ENCODE measurements at regions not wholly inside any gene's neighbourhood (a gene's known extent, or its start where the extent isn't known, plus 50 kb on each side); places are given as distances from the start of the nearest gene placed in this dataset.
"Not testable (repeated sequence)": the region's sequence is repeated elsewhere in the genome, so short reads cannot be mapped to it uniquely, and the experiment has no call there.

DNA sequence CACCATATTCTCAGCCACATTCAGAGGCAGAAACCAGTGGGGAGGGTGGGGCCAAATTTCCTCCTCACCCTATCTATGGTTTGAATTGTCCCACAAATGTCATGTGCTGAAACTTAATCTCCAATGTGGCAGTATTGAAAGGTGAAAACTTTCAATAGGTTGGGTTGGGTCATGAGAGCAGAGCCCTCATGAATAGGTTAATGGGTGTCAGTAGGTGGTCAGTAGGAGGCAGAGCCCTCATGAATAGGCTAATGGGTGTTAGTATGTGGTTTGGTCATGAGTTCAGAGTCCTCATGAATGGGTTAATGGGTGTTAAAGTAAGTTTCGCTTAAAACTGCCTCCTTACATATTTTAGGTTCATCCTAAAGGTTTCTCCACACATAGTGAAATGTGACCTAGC, 170.0 kb downstream of the FCRL5 start:
- Histone ChIP-seq H3K4me1 (no peaks in the 10 kb centered on the region), H3K9me3 (no peaks in the 10 kb centered on the region), H3K36me3 (no peaks in the 10 kb centered on the region), H3K4me3 (no peak overlapping the region), H3K27me3 (peaks cover 0 to 23% (median 0%) of the 10 kb centered on the region in 4 donors), H3K27ac (replicated peaks in 1 of 4) (no peak overlapping the region)
- no peak for TF ChIP-seq POLR2A (IDR thresholded peaks at IDR 0.05; ENCODE audit: low read depth)
- 47% methylated on average over 1 of the region's 1 CpG for WGBS
- no peak for DNase-seq (ENCODE audit: extremely low spot score)
- intact Hi-C loops (cut with DNase I): no loop called here

DNA sequence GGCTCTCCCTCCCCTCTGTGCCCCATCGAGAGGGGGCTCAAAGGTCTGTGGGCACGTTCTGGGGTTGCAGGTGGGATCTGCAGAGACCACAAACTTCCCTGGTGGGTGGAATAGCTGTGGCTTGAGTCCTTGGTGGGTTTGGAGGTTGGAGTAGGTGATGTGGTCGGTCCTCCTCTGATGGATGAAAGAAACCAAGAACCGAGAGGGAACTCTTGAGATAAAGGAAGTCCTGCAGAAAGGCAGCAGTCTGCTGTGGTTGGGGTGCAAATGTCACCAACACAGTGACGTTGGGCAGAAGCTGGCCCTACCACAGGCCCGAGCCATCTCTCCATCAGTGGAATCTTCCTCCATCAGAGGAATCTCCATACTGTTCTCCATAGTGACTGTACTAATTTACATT, 171.8 kb downstream of the FCRL5 start:
- Histone ChIP-seq H3K9me3 (no peaks in the 10 kb centered on the region), H3K4me1 (no peaks in the 10 kb centered on the region), H3K27ac (replicated peaks in 1 of 4) (no peak overlapping the region), H3K27me3 (peaks cover 0 to 35% (median 0%) of the 10 kb centered on the region in 4 donors), H3K36me3 (no peaks in the 10 kb centered on the region), H3K4me3 (no peak overlapping the region)
- TF ChIP-seq POLR2AphosphoS5 (IDR thresholded peaks at IDR 0.05) (no peak), POLR2A (IDR thresholded peaks at IDR 0.05; ENCODE audit: low read depth) (no peak), EP300 (IDR thresholded peaks at IDR 0.05) (no peak)
- TF ChIP-seq, protein P1, sequence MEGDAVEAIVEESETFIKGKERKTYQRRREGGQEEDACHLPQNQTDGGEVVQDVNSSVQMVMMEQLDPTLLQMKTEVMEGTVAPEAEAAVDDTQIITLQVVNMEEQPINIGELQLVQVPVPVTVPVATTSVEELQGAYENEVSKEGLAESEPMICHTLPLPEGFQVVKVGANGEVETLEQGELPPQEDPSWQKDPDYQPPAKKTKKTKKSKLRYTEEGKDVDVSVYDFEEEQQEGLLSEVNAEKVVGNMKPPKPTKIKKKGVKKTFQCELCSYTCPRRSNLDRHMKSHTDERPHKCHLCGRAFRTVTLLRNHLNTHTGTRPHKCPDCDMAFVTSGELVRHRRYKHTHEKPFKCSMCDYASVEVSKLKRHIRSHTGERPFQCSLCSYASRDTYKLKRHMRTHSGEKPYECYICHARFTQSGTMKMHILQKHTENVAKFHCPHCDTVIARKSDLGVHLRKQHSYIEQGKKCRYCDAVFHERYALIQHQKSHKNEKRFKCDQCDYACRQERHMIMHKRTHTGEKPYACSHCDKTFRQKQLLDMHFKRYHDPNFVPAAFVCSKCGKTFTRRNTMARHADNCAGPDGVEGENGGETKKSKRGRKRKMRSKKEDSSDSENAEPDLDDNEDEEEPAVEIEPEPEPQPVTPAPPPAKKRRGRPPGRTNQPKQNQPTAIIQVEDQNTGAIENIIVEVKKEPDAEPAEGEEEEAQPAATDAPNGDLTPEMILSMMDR (IDR thresholded peaks at IDR 0.05): no peak
- WGBS: 53% methylated on average over 6 of the region's 6 CpGs
- intact Hi-C loops (cut with DNase I): no loop called here
- no peak for DNase-seq (ENCODE audit: extremely low spot score)

DNA sequence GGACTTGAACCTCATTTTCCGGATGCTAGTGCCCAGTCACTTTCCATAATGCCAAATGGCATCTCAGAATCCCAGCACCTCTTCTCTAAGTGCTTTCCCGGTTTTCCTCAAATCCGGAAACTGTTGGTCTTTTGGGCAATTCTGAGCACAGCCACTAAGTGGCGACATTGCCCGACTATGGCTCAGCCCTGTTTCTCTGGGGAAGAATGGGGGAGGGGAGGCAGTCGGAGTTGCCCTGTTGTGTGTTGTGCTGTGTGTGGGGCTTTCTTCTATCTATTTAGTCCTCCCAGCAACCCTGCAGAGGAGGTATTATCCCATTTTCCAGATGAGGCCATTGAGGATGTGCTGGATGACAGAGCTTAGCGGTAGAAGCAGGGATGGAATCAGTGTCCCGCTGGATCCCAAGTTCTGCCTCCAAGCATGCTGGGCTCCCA, 175.0 kb downstream of the FCRL5 start:
- DNase-seq (ENCODE audit: extremely low spot score); H3K27ac ChIP-seq (replicated peaks in 1 of 4); H3K36me3 ChIP-seq; intact Hi-C loops (cut with DNase I); H3K4me1 ChIP-seq; H3K4me3 ChIP-seq; H3K9me3 ChIP-seq: not testable (repeated sequence)
- WGBS: 19% methylated on average over 7 of the region's 8 CpGs
- peaks cover 0 to 35% (median 0%) of the 10 kb centered on the region in 4 donors for H3K27me3 ChIP-seq
- TF ChIP-seq, protein P1 (IDR thresholded peaks at IDR 0.05): peak in 2 of 3 experiments; percentile 21 to 36

DNA sequence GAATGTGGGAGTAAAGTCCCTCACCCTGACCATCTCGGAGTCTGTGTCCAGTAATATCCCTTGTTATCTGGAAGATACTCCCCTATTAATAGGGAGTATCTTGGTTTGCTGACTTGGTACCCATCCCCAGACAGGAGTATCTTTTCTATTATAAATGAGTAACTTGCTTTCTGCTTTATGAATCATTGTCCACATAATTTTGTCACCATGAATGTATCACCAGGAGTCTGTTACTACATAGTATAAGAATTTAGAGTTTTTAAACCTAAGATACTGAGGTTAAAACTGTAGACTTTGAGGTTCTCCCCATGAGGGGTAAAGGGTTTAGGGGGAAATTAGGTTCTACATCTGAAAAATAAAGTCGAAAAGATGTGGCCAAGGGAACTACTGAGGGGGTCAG, 175.6 kb downstream of the FCRL5 start:
- TF ChIP-seq POLR2AphosphoS5 (IDR thresholded peaks at IDR 0.05) (no peak), EP300 (IDR thresholded peaks at IDR 0.05) (no peak), POLR2A (IDR thresholded peaks at IDR 0.05; ENCODE audit: low read depth) (no peak)
- TF ChIP-seq, protein P1 (IDR thresholded peaks at IDR 0.05): no peak
- H3K27me3 ChIP-seq: peaks cover 0 to 35% (median 0%) of the 10 kb centered on the region in 4 donors
- WGBS: 76% methylated on average over 2 of the region's 2 CpGs
- no peaks in the 10 kb centered on the region for H3K36me3 ChIP-seq
- no peak overlapping the region for H3K27ac ChIP-seq (replicated peaks in 1 of 4)
- no peak overlapping the region for H3K4me3 ChIP-seq
- intact Hi-C loops (cut with DNase I): no loop called here
- no peaks in the 10 kb centered on the region for H3K9me3 ChIP-seq
- H3K4me1 ChIP-seq: no peaks in the 10 kb centered on the region
- DNase-seq (ENCODE audit: extremely low spot score): no peak

DNA sequence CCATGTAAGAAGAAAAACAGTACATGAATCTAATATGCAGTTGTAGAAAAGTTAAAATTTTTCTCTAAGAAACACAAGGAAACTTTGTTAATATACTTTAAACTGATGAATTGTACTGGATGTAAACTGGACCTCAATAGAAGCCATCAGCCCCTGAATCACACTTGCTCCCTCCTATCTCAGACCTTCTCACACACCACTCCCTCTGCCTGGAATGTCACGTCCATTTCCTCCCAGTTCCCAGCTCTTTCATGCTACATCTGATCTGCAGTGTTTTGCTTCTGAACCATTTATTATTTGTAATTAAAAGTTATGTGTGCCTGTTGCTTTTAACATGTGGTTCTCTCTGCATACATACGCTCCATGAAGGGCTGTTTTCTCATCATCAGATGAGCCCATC, 180.0 kb downstream of the FCRL5 start:
- H3K4me1 ChIP-seq; DNase-seq (ENCODE audit: extremely low spot score); H3K36me3 ChIP-seq; H3K4me3 ChIP-seq; H3K27ac ChIP-seq (replicated peaks in 1 of 4); intact Hi-C loops (cut with DNase I); H3K9me3 ChIP-seq: not testable (repeated sequence)
- H3K27me3 ChIP-seq: peaks cover 0 to 20% (median 0%) of the 10 kb centered on the region in 4 donors
- WGBS: 70% methylated on average over 2 of the region's 2 CpGs

DNA sequence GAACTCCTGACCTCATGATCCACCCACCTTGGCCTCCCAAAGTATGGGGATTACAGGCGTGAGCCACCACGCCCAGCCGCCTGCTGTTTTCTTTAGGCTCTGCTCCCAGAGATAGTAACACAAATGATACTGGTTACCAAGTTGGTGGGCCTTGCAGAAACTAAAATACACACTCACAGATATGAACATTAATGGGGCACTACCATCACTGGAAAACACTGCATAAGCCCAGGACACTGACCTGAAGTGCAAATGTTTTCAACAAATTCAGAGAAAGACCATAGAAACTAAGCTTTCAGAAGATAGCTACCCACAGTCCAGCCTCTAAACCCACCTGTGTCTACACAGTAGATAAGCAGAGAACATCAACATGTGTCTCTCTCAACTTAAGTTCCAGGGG, 180.5 kb downstream of the FCRL5 start:
- no peak for TF ChIP-seq POLR2AphosphoS5 (IDR thresholded peaks at IDR 0.05)
- intact Hi-C loops (cut with DNase I): loop anchor here (2.0 kb wide), 1 partner anchor 119 kb away; no protein-coding TSS in a partner anchor
- WGBS: 93% methylated on average over 3 of the region's 3 CpGs
- Histone ChIP-seq H3K36me3 (no peaks in the 10 kb centered on the region), H3K27me3 (peaks cover 0 to 17% (median 0%) of the 10 kb centered on the region in 4 donors), H3K9me3 (no peaks in the 10 kb centered on the region), H3K4me3 (no peak overlapping the region), H3K27ac (replicated peaks in 1 of 4) (no peak overlapping the region), H3K4me1 (no peaks in the 10 kb centered on the region)
- no peak for DNase-seq (ENCODE audit: extremely low spot score)
